Urinary bladder (tissue), 3 donors: ENCODE measurements at regions not wholly inside any gene's neighbourhood (a gene's known extent, or its start where the extent isn't known, plus 50 kb on each side); places are given as distances from the start of the nearest gene placed in this dataset.
"Not testable (repeated sequence)": the region's sequence is repeated elsewhere in the genome, so short reads cannot be mapped to it uniquely, and the experiment has no call there.

Source experiments
- DNase-seq: peaks from one replicate; pipeline ENCODE4 v3.0.0-alpha.2; 2015; ENCODE audit errors: extremely low spot score
- H3K27ac ChIP-seq: one replicate; pipeline ENCODE4 v1.5.1; 2013; ENCODE audit warnings: low read depth, mild to moderate bottlenecking, moderate library complexity
- H3K36me3 ChIP-seq: one replicate; pipeline ENCODE4 v1.6.1; 2013; ENCODE audit warnings: mild to moderate bottlenecking, moderate library complexity; ENCODE audit not compliant: insufficient read depth
- H3K4me1 ChIP-seq: one replicate; pipeline ENCODE4 v1.6.1; 2013; ENCODE audit warnings: mild to moderate bottlenecking, moderate library complexity; ENCODE audit not compliant: insufficient read depth
- H3K4me3 ChIP-seq: one replicate; pipeline ENCODE4 v1.5.1; 2013; ENCODE audit warnings: low read depth, low read length
- WGBS: extraction: QIAGEN DNeasy Blood & Tissue Kit; methylation state at CpG from one replicate; pipeline ENCODE4 v1.1.7; 2013; 5-methylcytosine and 5-hydroxymethylcytosine counted together
- donor health status: healthy with polysubstance abuse.
- donor health status: healthy.

GRCh38 chr15:53208751-53209150, 418.6 kb upstream of the ONECUT1 start:
- WGBS: 46% methylated on average over 4 of the region's 4 CpGs
- DNase-seq: no peak
- no peaks in the 10 kb centered on the region for H3K4me1 ChIP-seq

GRCh38 chr15:53203454-53203853, 413.3 kb upstream of the ONECUT1 start:
- no peak overlapping the region for H3K27ac ChIP-seq
- WGBS: 51% methylated on average over 4 of the region's 4 CpGs
- no peak overlapping the region for H3K4me3 ChIP-seq
- no peaks in the 10 kb centered on the region for H3K36me3 ChIP-seq
- DNase-seq: no peak
- no peaks in the 10 kb centered on the region for H3K4me1 ChIP-seq

More at GRCh38 chr15:53208751-53209150, 418.6 kb upstream of the ONECUT1 start:
- Histone ChIP-seq H3K27ac (no peak overlapping the region), H3K4me3 (no peak overlapping the region), H3K36me3 (no peaks in the 10 kb centered on the region)

GRCh38 chr15:53202876-53203275, 412.7 kb upstream of the ONECUT1 start:
- Histone ChIP-seq H3K36me3 (no peaks in the 10 kb centered on the region), H3K27ac (no peak overlapping the region), H3K4me3 (no peak overlapping the region), H3K4me1 (no peaks in the 10 kb centered on the region)
- WGBS: 52% methylated on average over 1 of the region's 1 CpG
- DNase-seq: no peak

GRCh38 chr15:53197426-53197839, 407.3 kb upstream of the ONECUT1 start:
- H3K4me3 ChIP-seq: no peak overlapping the region
- no peak overlapping the region for H3K27ac ChIP-seq
- no peaks in the 10 kb centered on the region for H3K4me1 ChIP-seq
- WGBS: 4% methylated on average over 23 of the region's 23 CpGs
- no peaks in the 10 kb centered on the region for H3K36me3 ChIP-seq
- DNase-seq: no peak

GRCh38 chr15:53196788-53197187, 406.7 kb upstream of the ONECUT1 start:
- 50% methylated on average over 11 of the region's 11 CpGs for WGBS
- H3K36me3 ChIP-seq: no peaks in the 10 kb centered on the region
- DNase-seq: no peak
- H3K27ac ChIP-seq: no peak overlapping the region
- H3K4me3 ChIP-seq: no peak overlapping the region
- H3K4me1 ChIP-seq: no peaks in the 10 kb centered on the region

GRCh38 chr15:53196242-53196641, 406.1 kb upstream of the ONECUT1 start:
- DNase-seq: no peak
- Histone ChIP-seq H3K4me3 (no peak overlapping the region), H3K36me3 (no peaks in the 10 kb centered on the region), H3K27ac (no peak overlapping the region), H3K4me1 (no peaks in the 10 kb centered on the region)
- WGBS: 43% methylated on average over 5 of the region's 5 CpGs

GRCh38 chr15:53193149-53193548, 403.0 kb upstream of the ONECUT1 start:
- DNase-seq: no peak
- Histone ChIP-seq H3K36me3 (no peaks in the 10 kb centered on the region), H3K4me1 (no peaks in the 10 kb centered on the region), H3K27ac (no peak overlapping the region), H3K4me3 (no peak overlapping the region)
- WGBS: 56% methylated on average over 2 of the region's 2 CpGs

- no peaks in the 10 kb centered on the region for H3K36me3 ChIP-seq
- no peak overlapping the region for H3K27ac ChIP-seq
- 68% methylated on average over 4 of the region's 4 CpGs for WGBS
- DNase-seq: no peak
- no peaks in the 10 kb centered on the region for H3K4me1 ChIP-seq
- no peak overlapping the region for H3K4me3 ChIP-seq
Measured at GRCh38 chr15:53189860-53190259, 399.7 kb upstream of the ONECUT1 start.

- 80% methylated on average over 9 of the region's 9 CpGs for WGBS
- not testable (repeated sequence) for H3K27ac ChIP-seq
Measured at GRCh38 chr15:53183449-53183848, 393.3 kb upstream of the ONECUT1 start.

GRCh38 chr15:53171571-53171970, 381.4 kb upstream of the ONECUT1 start:
- Histone ChIP-seq H3K27ac (no peak overlapping the region), H3K36me3 (no peaks in the 10 kb centered on the region), H3K4me1 (no peaks in the 10 kb centered on the region), H3K4me3 (no peak overlapping the region)
- DNase-seq: no peak
- 79% methylated on average over 1 of the region's 1 CpG for WGBS

More at GRCh38 chr15:53183449-53183848, 393.3 kb upstream of the ONECUT1 start:
- not testable (repeated sequence) for DNase-seq, H3K4me1 ChIP-seq, H3K4me3 ChIP-seq, H3K36me3 ChIP-seq

GRCh38 chr15:53166684-53167201, 376.6 kb upstream of the ONECUT1 start:
- Histone ChIP-seq H3K27ac (no peak overlapping the region), H3K36me3 (no peaks in the 10 kb centered on the region), H3K4me1 (no peaks in the 10 kb centered on the region), H3K4me3 (no peak overlapping the region)
- DNase-seq: no peak
- WGBS: 66% methylated on average over 2 of the region's 2 CpGs

- H3K4me3 ChIP-seq: no peak overlapping the region
- WGBS: 72% methylated on average over 7 of the region's 7 CpGs
- no peak for DNase-seq
- H3K4me1 ChIP-seq: no peaks in the 10 kb centered on the region
- no peaks in the 10 kb centered on the region for H3K36me3 ChIP-seq
- no peak overlapping the region for H3K27ac ChIP-seq
Measured at GRCh38 chr15:53165988-53166683, 376.0 kb upstream of the ONECUT1 start.

GRCh38 chr15:53160092-53160704, 370.1 kb upstream of the ONECUT1 start:
- no peak overlapping the region for H3K27ac ChIP-seq
- no peaks in the 10 kb centered on the region for H3K4me1 ChIP-seq
- 58% methylated on average over 3 of the region's 3 CpGs for WGBS
- no peaks in the 10 kb centered on the region for H3K36me3 ChIP-seq
- no peak for DNase-seq
- H3K4me3 ChIP-seq: no peak overlapping the region

GRCh38 chr15:53159458-53159857, 369.3 kb upstream of the ONECUT1 start:
- Histone ChIP-seq H3K4me3 (no peak overlapping the region), H3K4me1 (no peaks in the 10 kb centered on the region), H3K36me3 (no peaks in the 10 kb centered on the region), H3K27ac (no peak overlapping the region)
- no peak for DNase-seq
